ENCODE measurements at regions not wholly inside any gene's neighbourhood (a gene's known extent, or its start where the extent isn't known, plus 50 kb on each side); places are given as distances from the start of the nearest gene placed in this dataset.
"Not testable (repeated sequence)": the region's sequence is repeated elsewhere in the genome, so short reads cannot be mapped to it uniquely, and the experiment has no call there.

DNA sequence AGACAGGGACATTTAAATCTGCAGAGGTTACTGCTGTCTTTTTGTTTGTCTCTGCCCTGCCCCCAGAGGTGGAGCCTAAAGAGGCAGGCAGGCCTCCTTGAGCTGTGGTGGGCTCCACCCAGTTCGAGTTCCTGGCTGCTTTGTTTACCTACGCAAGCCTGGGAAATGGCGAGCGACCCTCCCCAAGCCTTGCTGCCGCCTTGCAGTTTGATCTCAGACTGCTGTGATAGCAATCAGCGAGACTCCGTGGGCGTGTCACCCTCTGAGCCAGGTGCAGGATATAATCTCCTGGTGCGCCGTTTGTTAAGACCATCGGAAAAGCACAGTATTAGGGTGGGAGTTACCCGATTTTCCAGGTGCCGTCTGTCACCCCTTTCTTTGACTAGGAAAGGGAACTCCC lies 93.3 kb downstream of the ANKRD30BL start:
- not testable (repeated sequence) for DNase-seq

DNA sequence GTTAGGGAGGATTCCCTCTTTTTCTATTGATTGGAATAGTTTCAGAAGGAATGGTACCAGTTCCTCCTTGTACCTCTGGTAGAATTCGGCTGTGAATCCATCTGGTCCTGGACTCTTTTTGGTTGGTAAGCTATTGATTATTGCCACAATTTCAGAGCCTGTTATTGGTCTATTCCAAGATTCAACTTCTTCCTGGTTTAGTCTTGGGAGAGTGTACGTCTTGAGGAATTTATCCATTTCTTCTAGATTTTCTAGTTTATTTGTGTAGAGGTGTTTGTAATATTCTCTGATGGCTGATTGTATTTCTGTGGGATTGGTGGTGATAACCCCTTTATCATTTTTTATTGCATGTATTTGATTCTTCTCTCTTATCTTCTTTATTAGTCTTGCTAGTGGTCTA lies 96.4 kb downstream of the ANKRD30BL start:
- not testable (repeated sequence) for DNase-seq

DNA sequence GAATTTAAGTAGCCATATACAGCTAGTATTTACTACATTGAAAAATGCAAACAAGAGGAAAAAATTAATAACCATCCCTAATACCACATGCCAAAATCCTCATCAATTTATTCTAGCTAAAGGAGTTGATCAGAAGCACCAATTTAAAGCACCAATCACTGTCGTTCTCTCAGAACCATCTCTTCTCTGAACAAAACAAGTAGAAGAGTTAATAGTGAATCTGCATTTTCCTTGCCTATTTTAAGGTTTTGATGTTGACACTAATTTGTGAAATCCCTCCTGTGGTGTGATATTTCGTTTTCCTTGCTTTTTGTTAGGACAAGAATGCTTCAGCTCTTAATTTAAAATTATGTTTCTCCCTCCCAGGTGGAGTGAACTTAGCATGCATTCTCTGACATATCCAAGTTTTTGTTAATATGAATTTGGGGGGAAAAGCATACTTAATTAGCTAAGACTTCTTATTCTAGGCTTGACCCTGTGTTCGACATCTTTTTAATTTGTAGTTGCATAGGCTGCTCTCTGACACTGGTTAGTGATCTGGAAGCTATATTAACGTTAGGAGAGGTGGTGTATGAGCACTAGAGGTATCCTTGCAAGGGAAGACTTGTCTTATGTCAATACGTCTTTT lies 122.0 kb downstream of the ANKRD30BL start:
- DNase-seq, result not testable (repeated sequence)

- not testable (repeated sequence) for DNase-seq
These were observed 122.9 kb downstream of the ANKRD30BL start for GRCh38 chr2:132038883-132039235.

- DNase-seq, result peak; percentile 59
These were observed 123.4 kb downstream of the ANKRD30BL start for GRCh38 chr2:132038179-132038882.

DNA sequence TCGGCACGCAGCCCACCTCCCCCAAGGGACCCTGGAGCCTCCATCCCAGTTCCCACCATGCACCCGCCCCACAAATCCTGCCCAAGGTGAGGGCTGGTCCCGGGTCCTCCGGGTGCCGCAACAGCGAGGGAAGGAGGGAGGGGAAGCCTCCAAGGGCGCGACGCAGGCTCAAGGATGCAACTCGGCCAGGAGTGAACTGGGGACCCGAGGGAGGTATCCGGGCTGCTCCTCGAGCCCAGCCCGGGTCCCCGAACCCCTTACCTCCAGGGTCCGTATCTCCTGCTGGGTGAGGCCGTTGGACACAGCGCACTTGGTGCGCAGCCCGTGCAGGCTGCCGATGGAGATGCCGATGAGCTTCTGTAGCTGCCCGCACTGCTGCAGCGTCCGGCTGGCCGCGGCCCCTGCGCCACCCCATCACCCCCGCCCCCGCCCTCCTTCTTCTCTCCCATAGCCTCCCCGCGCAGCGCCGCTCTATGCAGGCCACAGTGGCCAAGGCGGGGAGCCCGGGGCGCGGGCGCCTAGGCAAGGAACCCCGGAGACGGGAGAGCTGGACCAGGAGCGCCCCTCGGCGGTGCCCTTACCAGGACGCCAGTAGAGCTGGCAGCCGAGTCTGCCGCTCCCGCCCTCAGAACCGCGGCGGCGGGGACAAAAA lies 124.1 kb downstream of the ANKRD30BL start:
- peak; percentile 37 for DNase-seq

GRCh38 chr2:132034646-132035045 lies 127.1 kb downstream of the ANKRD30BL start:
- no peak for DNase-seq

DNA sequence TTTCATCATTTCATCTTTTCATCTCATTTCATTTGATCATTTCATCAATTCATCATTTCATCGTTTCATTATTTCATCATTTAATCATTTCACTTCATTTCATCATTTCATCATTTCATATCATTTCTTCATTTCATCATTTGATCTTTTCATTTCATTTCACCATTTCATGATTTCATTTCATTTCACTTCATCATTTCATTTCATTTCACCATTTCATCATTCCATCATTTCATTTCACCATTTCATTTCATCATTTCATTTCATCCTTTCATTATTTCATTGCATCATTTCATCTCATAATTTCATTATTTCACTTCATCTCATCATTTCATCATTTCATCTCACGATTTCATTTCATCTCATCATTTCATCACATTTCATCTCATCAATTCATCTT lies 127.8 kb downstream of the ANKRD30BL start:
- no peak for DNase-seq

GRCh38 chr2:132033365-132033764 lies 128.4 kb downstream of the ANKRD30BL start:
- DNase-seq, result no peak

GRCh38 chr2:132012046-132012445 lies 149.7 kb downstream of the ANKRD30BL start:
- DNase-seq, result not testable (repeated sequence)

DNA sequence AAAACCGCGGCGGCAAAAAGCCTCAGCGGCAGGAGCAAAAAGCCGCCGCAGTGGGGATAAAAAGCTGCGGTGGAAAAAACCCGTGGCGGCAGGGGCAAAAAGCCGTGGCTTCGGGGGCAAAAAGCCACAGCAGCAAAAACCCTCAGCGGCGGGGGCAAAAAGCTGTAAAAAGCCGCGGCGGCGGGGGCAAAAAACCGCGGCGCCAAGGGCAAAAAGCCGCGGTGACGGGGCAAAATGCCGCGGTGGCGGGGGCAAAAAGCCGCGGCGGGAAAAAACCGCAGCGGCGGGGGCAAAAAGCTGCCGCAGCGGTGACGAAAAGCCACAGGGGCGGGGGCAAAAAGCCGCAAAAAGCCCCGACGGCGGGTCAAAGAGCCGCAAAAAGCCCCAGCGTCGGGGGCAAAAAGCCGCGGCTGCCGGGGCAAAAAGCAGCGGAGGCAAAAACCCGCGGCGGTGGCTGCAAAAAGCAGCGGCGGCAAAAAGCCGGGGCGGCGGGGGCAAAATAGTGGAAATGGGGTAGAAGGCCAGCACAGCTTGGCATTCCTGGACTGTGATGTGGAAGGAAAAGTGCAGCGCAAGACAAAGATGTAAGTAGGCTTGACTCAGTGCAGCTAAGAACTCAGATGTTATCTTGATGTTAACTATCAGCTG lies 151.8 kb downstream of the ANKRD30BL start:
- peak; percentile 35 for DNase-seq

DNA sequence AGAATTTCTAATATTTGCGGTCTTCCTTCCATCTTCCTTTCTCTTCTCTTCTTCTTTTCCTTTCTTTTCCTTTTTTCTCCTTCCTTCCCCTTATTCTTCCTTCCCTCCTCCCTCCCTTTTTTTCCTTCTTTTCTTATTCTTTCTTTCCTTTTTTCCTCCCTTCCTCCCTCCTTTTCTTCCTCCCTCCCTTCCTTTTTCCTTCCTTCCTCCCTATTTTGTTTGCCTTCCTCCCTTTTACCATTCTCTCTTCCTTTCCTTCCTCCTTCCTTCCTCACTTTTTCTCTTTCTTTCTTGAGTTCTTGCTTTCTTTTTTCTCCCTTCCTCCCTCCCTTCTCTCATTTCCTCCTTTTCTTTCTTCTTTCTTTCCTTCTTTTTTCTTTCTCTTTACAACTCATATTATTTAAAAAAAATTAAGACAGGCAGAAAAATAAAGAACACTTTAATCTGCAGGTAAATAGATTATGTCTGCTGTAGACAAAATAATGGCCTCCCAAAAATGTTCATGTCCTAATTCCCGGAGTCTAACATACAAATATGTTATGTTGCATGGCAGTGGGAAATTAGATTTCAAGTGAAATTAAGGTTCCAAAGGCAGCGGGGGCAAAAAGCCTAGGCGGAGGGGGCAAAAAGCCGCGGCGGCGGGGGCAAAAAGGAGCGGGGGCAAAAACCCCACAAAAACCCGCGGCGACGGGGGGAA lies 152.4 kb downstream of the ANKRD30BL start:
- DNase-seq, result peak; percentile 6

- not testable (repeated sequence) for DNase-seq
These were observed 171.0 kb downstream of the ANKRD30BL start for GRCh38 chr2:131990751-131991150.

GRCh38 chr2:131966671-131967070 lies 195.1 kb downstream of the ANKRD30BL start:
- not testable (repeated sequence) for DNase-seq

DNA sequence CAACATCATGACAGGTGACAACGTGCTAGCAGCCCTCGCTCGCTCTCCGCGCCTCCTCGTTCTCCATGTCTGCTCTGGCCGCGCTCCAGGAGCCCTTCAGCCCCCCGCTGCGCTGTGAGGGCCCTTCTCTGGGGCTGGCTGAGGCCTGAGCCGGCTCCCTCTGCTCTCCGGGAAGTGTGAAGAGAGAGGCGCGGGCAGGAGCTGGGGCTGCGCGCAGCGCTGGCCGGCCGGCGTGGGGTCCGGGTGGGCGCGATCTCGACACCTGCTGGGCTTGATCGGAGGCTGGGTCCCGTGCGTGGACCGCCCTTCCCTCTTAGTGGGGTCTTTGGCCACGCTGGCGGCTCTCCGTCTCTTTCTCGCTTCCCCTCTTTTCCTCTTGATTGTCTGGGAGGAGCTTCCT lies 195.5 kb downstream of the ANKRD30BL start:
- no peak for DNase-seq

GRCh38 chr2:131958019-131958609 lies 203.6 kb downstream of the ANKRD30BL start:
- not testable (repeated sequence) for DNase-seq

DNA sequence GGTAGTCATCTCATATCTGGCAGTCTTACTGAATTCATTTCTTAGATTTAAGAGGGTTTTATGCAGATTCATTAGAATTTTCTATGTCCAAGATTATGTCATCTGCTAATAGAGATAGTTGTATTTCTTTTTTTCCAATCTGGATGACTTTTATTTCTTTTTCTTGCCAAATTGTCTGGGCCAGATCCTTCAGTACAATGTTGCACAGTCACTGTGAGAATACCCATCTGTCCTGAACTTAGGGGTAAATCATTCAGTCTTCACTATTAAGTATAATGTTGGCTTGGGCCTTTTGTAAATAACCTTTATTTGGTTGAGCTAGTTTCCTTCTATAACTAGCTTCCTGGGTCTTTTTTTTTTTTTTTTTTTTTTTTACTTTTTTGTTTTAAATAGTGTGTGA lies 213.1 kb downstream of the ANKRD30BL start:
- not testable (repeated sequence) for DNase-seq

DNA sequence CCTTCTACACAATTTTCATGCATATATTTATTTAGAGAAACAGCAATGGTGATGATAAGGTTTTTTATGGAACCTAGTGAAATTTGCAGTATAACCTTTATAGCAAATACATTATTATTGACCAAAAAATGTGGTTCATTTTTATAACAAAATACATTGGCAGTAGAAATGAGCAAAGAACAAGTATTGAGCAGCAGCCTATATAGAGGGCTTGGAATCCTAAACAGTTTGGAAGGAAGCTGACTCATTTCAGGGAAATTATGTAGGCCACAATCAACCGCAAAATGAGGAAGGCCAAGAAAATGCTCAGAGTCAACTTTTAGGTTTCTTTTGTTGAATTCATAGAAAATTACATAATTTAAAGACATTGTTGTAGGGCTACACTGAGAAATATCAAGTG lies 238.5 kb downstream of the ANKRD30BL start:
- not testable (repeated sequence) for DNase-seq

GRCh38 chr2:131922854-131923253 lies 238.9 kb downstream of the ANKRD30BL start:
- not testable (repeated sequence) for DNase-seq
